ENCODE measurements at regions not wholly inside any gene's neighbourhood (a gene's known extent, or its start where the extent isn't known, plus 50 kb on each side); places are given as distances from the start of the nearest gene placed in this dataset.
"Not testable (repeated sequence)": the region's sequence is repeated elsewhere in the genome, so short reads cannot be mapped to it uniquely, and the experiment has no call there.

DNA sequence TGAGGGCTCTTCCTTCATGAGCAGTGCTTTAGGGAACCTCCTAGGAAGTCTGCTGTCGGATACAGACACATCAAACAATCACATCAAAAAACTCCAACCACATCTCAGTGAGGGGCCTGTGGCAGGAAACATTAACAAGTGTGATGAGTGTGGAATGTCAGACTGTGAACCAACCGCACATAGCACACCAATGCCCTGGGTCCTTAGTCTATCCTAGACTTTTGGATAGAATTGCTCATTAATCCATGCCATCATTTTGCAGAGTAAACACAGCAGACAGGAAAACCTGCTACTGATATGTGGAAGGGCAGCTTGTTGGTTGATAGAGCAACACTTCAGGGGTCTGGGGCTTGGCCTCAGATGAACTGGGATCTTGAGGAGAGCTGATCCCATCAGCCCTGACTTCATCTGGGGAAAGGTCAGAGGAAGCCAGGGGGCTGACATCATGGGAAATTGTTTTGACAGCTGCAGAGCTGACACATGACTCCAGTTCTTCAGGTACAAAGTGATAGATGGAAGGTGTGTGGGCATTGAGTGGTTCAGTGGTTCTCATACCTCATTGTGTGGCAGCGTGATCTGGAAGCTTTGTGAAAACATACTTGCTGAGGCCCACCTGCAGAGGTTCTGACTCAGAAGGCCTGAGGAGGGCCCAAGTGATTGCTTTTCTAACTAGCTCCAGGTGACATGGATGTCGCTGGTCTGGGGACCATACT lies 193.3 kb downstream of the DIRAS2 start:
- DNase-seq: no peak

DNA sequence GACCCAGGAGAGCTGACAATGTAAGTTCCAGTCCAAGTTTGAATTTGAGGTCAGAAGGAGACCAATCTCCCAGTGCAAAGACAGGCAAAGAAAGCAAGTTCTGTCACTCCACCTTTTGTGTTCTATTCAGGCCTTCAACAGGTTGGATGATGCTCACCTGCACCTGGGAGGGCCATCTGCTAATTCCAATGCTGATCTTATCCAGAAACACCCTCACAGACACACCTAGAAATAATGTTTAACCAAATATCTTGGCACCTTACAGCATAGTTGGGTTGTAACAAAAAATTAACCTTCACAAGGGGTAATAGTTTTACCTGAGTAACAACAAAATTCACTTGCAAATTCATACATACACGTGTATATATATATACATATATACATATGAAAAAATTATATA lies 190.8 kb downstream of the DIRAS2 start:
- no peak for DNase-seq

DNA sequence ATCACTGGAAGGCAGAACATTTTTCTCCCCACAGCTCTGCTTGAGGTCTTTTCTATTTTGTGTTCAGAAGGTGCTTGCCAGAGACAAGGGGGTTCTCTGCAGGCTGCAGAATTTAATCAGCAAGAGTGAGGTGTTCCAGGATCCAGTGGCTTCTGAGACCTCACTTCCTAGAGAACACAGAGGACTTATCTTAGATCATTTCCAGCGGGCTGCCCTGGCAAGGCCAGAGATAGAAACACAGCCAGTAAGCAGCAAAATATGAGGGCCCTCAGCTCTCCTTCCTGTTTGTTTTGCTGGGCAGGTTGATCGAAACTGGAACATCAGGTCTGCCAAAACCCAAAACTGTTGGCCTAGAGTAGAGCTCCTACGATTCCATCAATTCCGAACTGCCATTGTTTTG lies 187.3 kb downstream of the DIRAS2 start:
- no peak for DNase-seq

DNA sequence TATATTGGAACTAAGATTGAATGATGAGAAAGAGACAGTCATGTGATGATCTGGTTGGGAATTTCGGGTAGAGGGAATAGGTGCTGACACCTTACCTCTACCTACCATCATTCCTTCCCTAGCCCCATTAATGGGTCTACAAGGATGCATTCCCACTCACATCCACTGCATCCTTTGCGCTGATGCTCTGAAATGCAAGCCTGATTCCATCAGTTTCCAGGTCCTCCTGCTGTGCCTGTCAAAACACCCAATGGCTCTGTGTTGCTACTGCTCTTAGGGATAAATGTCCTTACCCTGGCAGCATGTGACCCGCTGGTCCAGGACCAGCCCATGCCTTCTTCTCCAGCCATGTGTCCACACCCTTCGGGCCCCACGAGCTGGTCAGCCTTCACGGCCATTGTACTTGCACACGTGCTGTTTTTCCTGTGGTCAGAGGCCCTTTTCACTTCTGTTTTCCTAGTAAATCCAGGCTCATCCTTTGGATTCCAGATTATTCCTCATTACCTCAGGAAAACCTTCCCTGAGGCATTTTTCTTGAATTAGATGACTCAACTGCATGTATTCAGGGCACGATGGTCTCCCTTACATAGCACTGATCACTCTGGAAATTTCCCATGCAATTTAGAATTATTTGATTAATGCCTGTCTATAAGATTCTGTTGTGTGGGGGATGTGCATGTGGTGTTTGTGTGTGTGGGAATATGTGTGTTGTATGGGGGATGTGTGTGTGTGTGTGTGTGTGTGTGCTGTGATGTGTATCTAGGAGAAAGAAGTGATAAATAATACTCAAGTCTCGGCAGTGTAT lies 185.0 kb downstream of the DIRAS2 start:
- no peak for DNase-seq

DNA sequence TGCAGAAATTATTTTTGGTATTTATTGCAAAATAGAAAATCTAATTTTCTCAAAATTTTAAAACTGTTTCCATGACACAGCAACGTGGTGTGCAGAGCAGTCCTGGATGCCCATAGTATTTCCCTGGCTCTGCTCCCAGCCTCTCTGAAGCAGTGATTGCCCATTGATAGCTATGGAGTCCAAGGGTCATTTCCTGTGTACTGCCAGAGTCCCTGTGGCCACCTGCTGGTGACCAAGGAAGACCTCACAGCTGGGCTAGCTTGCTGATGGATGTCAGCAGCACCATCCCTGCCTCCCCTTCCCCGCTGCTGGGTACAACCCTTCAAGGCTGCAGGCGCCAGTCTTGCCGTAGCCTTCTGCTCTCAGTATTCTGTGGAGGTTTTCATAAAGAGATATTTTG lies 184.1 kb downstream of the DIRAS2 start:
- DNase-seq: no peak

DNA sequence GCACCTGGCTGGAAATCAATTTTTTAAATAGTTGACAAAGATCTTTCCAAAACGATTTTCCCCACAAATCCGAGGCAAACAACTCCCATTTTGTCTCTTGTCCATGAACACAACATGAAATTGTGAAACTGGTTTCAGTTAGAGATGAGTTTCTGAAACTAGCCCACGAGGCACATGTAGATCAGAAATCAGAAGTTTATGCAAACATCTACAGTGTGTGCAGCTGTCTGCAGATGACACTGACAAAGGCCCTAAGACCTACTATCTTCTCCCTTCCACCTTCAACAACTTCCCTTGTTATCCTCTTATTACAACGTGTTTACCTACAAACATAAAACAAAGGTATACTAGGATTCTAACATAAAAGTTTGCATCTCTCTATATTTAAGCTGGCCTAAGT lies 183.3 kb downstream of the DIRAS2 start:
- no peak for DNase-seq

DNA sequence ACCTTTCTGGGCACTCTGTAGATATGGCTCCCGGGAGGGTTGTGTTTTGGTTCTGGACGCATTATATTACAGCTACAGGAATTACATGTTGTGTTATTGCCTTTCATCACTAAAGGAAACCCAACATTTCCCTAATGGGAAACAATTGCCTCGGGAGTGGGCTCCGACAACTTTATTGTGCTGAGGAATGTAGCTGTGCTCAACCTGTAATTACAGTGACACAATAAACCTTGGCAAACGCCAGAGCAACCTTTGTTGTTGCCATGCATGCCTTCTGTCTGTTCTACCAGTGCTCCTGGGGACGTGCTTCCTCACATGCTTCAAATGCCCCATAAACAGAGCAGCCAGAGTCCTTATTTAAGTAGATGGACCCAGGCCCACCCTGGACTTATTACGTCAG lies 182.4 kb downstream of the DIRAS2 start:
- DNase-seq: no peak

DNA sequence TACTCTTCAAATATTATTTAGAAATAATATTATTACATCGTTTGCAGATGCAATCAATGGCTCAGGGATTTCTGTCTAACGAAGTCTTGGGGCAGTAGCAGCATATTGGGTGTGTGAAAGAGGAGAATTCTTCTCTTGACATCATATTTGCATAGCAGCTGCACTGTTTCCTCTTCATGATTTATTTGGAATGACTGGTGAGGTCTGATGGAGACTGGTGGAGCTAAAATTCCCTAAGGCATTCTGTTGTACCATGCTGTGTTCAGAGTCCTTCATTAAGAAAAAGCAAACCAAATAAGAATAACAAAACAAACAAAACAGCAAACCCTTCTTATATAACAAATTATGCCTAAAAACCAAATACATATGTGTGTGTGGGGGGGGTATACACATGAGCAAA lies 177.6 kb downstream of the DIRAS2 start:
- no peak for DNase-seq

DNA sequence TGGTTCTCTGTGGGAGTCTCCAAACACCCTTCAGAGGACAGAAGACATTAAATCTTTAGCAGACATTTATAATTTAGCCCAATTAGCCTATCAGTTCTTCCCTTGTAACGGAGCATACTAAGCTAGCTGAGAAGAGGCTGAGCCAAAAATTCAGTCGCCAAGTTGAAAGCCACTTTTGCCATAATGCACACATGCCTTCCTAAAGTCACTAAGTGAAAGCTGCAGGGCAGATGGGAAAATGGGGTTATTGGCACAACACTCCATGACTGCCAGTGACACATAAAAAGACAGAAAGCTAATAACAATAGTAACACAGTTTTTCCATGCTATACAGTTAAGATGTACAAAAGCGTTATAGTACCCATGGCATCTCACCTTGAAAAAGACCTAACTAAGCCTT lies 176.2 kb downstream of the DIRAS2 start:
- DNase-seq: no peak

DNA sequence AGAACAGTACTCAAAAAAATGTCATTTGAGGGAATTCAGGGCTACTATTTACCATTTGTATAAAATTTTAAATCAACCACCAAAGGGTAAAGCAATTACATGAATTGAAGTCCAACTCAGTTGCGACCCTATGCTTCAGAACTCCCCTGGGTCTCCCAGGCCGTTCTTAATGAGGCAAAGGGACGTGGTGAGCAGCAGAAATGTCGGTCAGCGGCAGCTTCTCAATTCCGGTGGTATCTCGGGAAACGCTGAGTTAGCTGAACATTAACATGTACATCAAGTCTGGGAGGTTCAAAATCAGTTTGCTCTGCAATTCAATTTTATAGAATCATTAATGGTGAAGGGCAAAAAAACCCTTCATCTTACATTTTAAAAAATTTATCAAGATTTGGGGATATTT lies 173.2 kb downstream of the DIRAS2 start:
- no peak for DNase-seq

DNA sequence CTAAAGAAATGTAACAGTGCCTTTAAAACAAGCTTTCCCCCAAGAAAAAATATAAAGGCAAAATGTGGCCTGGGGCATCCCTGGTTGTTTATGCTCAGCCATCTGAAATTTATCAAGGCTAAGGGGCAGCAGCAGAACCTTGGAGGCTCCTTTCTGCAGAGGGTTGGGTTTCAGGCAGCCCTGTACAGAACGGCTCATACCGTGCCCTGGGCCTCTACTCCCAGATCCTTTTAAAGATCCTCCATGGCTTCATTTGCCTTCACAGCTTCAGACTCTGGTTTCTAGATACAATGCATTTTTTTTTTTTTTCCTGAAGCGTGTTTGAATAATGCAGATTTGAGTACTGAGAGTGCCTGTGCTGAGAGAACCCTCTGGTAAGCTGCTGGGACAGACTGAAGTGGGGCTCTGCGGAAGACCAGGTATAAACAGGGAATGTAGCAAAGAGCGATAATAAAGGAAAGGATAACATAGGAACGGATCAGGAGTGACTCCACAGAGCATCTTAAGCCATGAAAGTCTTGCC lies 172.7 kb downstream of the DIRAS2 start:
- no peak for DNase-seq

DNA sequence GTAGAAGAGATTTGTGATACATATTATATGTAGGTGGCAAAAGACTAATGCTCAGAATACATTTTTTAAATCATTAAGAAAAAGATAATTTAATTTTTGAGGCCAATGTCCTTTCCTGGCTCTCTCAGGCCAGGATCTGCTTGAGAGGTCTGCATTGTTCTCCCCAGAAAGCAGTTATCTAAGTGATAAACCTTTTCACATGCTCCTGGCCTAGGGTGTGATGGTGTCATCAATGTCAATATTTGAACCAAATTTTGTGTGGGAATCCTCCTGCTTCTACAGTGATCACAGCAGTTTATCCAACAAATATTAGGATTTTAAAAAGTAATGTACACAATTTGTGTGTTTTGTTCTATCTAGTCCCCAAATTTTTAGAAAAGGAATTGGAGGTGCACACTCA lies 166.6 kb downstream of the DIRAS2 start:
- no peak for DNase-seq

DNA sequence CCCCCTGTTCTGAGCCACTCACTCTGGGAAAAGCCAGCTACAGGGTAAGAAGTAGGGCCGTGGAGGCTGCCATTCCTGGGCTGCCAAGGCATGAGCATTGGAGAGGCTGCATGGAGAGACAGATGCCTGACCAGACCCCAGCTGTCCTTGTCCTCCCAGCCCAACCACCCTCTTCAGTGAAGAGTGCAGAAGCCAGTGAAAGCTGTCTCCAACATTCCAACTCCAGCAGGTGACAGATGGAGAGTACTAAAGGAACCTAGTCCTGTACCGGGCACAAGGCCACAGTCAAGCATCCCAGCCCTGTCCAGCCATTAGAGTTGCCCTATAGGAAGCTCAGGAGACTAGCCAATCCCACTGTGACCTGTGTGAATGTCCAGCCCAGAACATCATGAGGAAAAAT lies 165.1 kb downstream of the DIRAS2 start:
- no peak for DNase-seq

DNA sequence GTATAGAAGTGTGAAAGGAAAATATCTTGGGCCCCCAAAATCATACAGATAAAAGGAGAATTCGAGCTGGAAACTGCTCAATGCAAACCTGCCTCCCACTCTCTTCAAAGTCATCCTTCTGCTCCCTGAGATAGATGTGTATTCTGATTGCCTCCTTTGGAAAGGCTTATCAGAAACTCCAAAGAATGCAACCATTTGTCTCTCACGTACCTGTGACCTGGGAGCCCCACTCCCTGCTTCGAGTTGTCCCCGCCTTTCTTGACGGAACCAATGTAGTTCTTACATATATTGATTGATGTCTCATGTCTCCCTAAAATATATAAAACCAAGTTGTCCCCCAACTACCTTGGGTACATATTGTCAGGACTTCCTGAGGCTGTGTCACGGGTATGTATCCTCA lies 163.8 kb downstream of the DIRAS2 start:
- no peak for DNase-seq

DNA sequence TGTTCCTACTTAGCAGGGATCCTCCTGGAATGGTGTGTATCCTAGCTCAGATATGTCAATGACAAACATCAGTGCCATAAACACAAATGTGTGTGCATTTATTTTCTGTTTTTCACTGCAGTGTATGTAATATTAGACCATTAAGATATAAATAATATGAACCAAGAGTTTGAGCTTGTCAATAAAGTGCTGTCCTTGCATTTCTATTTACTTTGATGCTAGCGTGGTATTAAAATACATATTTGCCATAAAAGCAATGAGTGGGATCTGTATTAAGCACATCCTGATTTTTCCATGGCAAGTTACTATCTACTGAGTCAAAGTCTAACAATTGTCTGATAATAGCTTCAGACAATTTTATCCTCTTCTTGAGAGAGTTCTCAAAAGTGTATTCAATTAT lies 157.6 kb downstream of the DIRAS2 start:
- no peak for DNase-seq

DNA sequence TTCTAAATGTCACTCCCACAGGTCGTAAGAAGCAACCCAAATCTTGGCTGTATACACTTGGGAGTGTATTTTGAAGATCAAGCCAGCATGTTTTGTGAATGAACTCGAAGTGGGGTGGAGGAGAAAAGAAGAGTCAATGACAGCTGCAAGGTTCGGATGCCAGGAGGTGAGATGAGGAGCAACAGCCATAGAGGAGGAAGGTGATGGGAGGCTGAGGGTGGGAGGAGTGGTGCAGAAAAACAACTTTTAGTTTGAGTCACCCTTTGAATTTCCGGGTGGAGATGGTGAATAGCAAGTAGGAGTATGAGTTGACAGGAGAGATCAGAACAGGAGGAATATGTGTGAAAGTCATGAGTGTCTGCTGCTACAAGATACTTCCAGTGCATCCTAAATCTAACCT lies 153.6 kb downstream of the DIRAS2 start:
- no peak for DNase-seq

DNA sequence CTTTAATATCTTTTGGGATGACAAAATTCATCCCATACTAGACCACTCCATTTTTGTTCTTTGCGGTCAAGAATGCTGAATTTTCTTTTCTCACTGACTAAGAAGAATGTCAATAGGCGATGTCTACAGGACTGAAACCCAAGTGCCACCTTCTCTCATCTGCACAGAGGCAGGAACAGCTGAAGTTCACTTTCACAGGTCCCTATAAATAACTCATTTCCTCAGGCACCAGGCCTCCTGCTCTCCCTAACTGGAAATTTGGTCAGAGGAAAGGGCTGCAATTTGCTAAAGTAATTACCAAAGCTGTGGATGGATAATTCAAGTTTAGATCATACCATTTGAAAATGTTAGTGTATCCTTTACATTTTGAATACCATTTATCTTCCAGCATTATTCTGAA lies 142.9 kb downstream of the DIRAS2 start:
- no peak for DNase-seq

DNA sequence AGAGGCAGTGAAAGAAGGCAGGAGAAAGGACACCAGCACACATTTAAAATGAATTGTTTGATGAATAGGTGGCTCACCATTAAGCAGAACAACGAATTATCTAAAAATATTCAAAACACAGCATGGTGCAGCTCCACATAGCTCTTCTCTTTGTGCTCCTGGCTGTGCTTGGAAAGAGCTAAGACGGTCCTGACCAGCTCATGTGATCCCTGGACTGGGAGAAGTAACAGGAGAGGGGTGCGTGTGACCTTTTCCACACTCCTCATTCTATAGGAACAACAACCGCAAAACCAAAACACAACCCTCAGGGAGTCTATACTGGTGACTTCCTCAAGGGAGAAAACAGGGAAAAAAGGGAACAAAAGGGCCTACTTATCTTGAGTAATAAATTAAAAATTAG lies 140.5 kb downstream of the DIRAS2 start:
- no peak for DNase-seq

DNA sequence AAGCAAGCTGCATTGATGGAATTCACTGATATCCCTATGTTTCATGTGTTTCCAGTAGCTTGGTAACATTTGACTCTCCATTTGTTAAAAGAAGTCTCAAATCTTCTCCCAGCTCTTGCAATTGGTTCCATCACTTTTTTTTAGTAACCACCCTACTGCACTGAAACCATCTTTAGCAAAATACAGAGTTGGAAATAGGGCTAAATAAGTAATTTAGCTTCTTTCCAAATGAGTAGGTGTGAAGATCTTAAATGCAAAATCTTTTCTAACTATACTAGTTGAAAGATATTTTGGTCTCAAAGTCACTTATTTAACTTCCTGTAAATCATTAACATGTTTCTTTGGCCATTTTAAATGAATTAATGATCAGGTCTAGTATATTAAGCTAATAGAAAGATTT lies 138.1 kb downstream of the DIRAS2 start:
- DNase-seq: no peak

DNA sequence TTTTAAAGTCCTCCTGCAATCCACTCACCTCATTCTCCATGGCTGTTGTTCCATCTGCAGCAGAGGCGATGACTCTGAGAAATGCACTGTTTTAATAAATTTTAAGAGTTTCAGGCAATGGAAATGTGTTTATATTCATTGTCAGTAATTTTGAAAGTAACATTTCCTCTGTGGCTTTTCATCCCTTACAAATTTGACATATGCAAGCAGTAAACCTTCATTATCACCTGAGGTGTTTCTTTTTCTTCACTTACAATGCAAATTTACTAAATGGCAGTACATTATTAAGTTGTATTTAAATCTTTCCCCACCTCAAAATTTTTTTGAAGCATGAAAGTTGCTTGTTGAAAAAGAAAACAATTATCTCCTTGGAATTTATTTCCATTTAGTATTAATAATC lies 136.9 kb downstream of the DIRAS2 start:
- no peak for DNase-seq

DNA sequence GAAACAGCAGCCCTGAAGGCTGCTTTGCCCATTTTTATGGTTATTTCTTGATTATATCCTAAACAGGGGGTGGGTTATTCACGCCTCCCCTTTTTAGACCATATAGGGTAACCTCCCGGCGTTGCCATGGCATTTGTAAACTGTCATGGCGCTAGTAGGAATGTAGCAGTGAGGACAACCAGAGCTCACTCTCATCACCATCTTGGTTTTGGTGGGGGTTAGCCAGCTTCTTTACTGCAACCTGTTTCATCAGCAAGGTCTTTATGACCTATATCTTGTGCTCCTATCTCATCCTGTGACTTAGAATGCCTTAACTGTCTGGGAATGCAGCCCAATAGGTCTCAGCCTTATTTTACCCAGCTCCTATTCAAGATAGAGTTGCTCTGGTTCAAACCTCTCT lies 136.2 kb downstream of the DIRAS2 start:
- DNase-seq: not testable (repeated sequence)

DNA sequence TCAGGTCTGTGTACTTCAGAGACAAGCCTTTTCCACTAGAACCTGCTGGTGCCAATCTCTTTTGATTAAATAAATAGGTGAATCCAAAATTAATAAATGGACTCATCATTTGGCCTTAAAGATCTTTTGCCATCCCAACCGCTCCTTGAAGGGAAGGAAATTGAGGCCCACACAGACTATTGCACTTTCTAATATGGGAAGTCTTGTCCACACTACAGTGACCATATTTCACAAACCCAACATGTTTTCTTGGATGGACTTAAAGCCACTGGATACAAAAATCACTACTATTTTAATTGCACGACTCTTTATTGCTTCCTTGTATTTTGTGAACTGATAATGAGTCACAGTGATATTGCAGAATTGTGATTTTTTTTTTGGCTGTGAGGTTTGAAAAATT lies 135.0 kb downstream of the DIRAS2 start:
- no peak for DNase-seq

DNA sequence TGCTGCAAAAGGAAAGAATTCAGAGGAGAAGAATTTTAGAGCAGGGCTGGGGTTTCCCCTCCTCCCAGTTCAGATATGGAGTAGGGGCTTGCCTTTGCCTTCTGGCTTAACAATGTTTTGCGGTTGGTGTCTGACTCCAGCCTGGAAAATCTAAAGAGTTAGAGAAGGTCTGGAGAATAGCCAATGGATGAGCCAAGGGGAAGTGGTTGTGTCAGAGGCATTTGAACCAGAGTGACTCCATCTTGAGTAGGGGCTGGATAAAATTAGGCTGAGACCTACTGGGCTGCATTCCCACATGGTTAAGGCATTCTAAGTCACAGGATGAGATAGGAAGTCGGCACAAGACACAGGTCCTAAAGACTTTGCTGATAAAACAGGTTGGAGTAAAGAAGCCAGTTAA lies 133.7 kb downstream of the DIRAS2 start:
- no peak for DNase-seq

DNA sequence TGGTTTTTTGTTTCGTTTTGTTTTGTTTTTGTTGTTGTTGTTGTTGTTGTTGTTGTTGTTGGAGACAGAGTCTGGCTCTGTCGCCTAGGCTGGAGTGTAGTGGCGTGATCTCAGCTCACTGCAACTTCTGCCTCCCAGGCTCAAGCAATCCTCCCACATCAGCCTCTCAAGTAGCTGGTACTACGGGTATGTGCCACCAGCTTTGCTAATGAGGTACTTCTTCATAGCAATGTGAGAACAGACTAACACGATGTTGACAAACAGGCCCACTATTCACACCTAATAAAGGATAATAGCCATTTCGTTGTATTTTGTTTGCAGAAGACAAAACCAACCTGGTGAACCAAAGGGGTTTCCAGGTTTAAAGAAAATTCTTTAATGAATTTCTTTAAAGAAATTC lies 130.9 kb downstream of the DIRAS2 start:
- no peak for DNase-seq

DNA sequence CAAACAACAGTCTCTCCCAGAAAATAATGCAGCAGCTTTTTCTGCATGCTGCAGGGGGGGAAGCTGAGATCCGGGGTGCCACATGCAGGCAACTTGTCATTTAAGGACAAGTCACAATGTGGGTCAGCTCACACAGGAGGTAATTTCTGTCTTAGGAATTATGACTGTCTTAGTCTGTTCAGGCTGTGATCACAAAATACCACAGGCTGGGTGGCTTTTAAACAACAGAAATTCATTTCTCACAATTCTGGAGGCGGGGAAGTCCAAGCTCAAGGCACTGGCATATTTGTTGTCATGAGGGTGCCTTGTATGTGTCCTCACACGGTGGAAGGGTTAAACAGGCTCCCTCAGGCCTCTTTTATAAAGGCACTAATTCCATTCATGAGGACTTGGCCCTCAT lies 127.7 kb downstream of the DIRAS2 start:
- no peak for DNase-seq
